HepG2 (cell line): ENCODE measurements at regions not wholly inside any gene's neighbourhood (a gene's known extent, or its start where the extent isn't known, plus 50 kb on each side); places are given as distances from the start of the nearest gene placed in this dataset.
A peak's percentile ranks its signal among the peaks of the same experiment; 100 is the strongest.
"Not testable (repeated sequence)": the region's sequence is repeated elsewhere in the genome, so short reads cannot be mapped to it uniquely, and the experiment has no call there.

Experiments
- ATAC-seq: fragments of 200-7000 bp; cut with Tn5 transposase; 3 replicates; pipeline ENCODE4 v1.9.1; 2020; ENCODE audit warnings: mild to moderate bottlenecking, moderate library complexity
- BruUV-seq: library from RNA; stranded (reverse); fragments of 400-500 nt; replicated peaks from 2 replicates; lab custom pipeline; 2021; lab: Mats Ljungman, UMichigan
- CTCF ChIA-PET: fragments of 300-600 bp; formaldehyde crosslinking; extraction: SDS; loops from one replicate; lab custom pipeline; 2021; ENCODE audit warnings: low total read pairs, inconsistent platforms, low intra/inter-chr PET ratio; lab: Yijun Ruan, JAX
- POLR2A ChIA-PET: fragments of 350-600 bp; sonication (Branson Sonifier 250); formaldehyde crosslinking; loops from one replicate; lab custom pipeline; 2020; ENCODE audit warnings: antibody characterized with exemption, inconsistent platforms; lab: Yijun Ruan, JAX
- DNase-seq: peaks from one replicate; pipeline ENCODE4 v3.0.0-alpha.2; 2015; ENCODE audit warnings: low spot score
- FAIRE-seq: peaks from 3 replicates; lab custom pipeline; 2011; peaks lifted over from hg19 to GRCh38; lab: Jason Lieb, UNC
- H2AFZ ChIP-seq: one replicate; pipeline ENCODE4 v1.6.1; 2011; ENCODE audit warnings: low read length, inconsistent platforms
- H3K27ac ChIP-seq: fragments of 300-600 bp; 3 replicates; pipeline ENCODE4 v1.8.0; 2011; ENCODE audit warnings: mixed run types, mild to moderate bottlenecking, mixed read lengths, low read length, inconsistent platforms; ENCODE audit not compliant: insufficient read depth; ENCODE audit errors: extremely low read length
- H3K27me3 ChIP-seq, 2 experiments: fragments of 200-600 bp in 1 of 2; 2 replicates in 1 of 2; 3 replicates in 1 of 2; pipeline versions ENCODE4 v1.6.0 to v1.8.0; 2011; ENCODE audit warnings: low read length in 2 of 2, mild to moderate bottlenecking in 2 of 2, moderate library complexity in 2 of 2, inconsistent platforms in 1 of 2; ENCODE audit not compliant: insufficient read depth in 2 of 2, control insufficient read depth in 1 of 2
- H3K36me3 ChIP-seq, 2 experiments: fragments of 200-600 bp in 1 of 2; replicated peaks in 1 of 2; 2 replicates in 1 of 2; 3 replicates in 1 of 2; pipeline versions ENCODE4 v1.5.1 to v1.8.0; 2011; ENCODE audit warnings: low read length in 2 of 2, inconsistent platforms in 1 of 2; ENCODE audit not compliant: insufficient read depth in 2 of 2, control insufficient read depth in 1 of 2
- H3K4me1 ChIP-seq: 2 replicates; pipeline ENCODE4 v1.5.1; 2012; ENCODE audit warnings: low read length, inconsistent platforms; ENCODE audit not compliant: insufficient read depth
- H3K4me2 ChIP-seq: 2 replicates; pipeline ENCODE4 v1.6.0; 2011; ENCODE audit warnings: low read depth, low read length, inconsistent platforms
- H3K4me3 ChIP-seq, 3 experiments: fragments of 200-600 bp in 1 of 3; sonication (generic), shearing (Covaris generic) in 1 of 3; replicated peaks in 1 of 3; 2 replicates each; pipeline ENCODE4 v1.5.1; 2011 to 2016; ENCODE audit warnings: low read length in 3 of 3, inconsistent platforms in 2 of 3, low read depth in 2 of 3, mild to moderate bottlenecking in 2 of 3, control low read depth in 1 of 3, mixed read lengths in 1 of 3; ENCODE audit not compliant: insufficient read depth in 1 of 3
- H3K79me2 ChIP-seq: one replicate; pipeline ENCODE4 v1.6.1; 2011; ENCODE audit warnings: low read length, inconsistent platforms; ENCODE audit not compliant: insufficient read depth
- H3K9ac ChIP-seq: 2 replicates; pipeline ENCODE4 v1.6.0; 2011; ENCODE audit warnings: mild to moderate bottlenecking, low read depth, low read length, inconsistent platforms; ENCODE audit not compliant: insufficient read depth
- H3K9me3 ChIP-seq: 2 replicates; pipeline ENCODE4 v1.5.1; 2012; ENCODE audit warnings: mild to moderate bottlenecking, low read length
- H4K20me1 ChIP-seq: 2 replicates; pipeline ENCODE4 v1.6.0; 2011; ENCODE audit warnings: inconsistent platforms, mild to moderate bottlenecking, low read length, moderate library complexity; ENCODE audit not compliant: insufficient read depth
- ARNT2 ChIP-seq: sonication (generic); formaldehyde crosslinking; IDR thresholded peaks from 2 replicates; pipeline ENCODE4 v1.8.0; 2022; ENCODE audit warnings: mild to moderate bottlenecking, low read depth, missing genetic modification reagents, moderate library complexity
- CBX5 ChIP-seq: sonication (generic); formaldehyde crosslinking; IDR thresholded peaks from 2 replicates; pipeline ENCODE4 v1.4.0; 2020; ENCODE audit warnings: missing genetic modification reagents, borderline replicate concordance
- FOXP1 ChIP-seq, 2 experiments: fragments of 450-650 bp in 1 of 2; IDR thresholded peaks; 2 replicates each; pipeline ENCODE4 v1.6.1; 2017 to 2018; ENCODE audit warnings: antibody characterized with exemption in 1 of 2
- MAF1 ChIP-seq: sonication (generic); formaldehyde crosslinking; IDR thresholded peaks from 2 replicates; pipeline ENCODE4 v1.5.0; 2020; ENCODE audit warnings: missing genetic modification reagents, borderline replicate concordance
- MAX ChIP-seq: IDR thresholded peaks from 2 replicates; pipeline ENCODE4 v1.6.1; 2012; ENCODE audit warnings: inconsistent platforms
- SRSF1 ChIP-seq: fragments of 200-400 bp; formaldehyde crosslinking; optimal IDR thresholded peaks from 2 replicates; pipeline ENCODE3; 2017; ENCODE audit warnings: mild to moderate bottlenecking, low read depth, low read length, moderate library complexity
- ZBTB8A ChIP-seq: sonication (generic); formaldehyde crosslinking; IDR thresholded peaks from 2 replicates; pipeline ENCODE4 v1.4.0; 2020; ENCODE audit warnings: mild to moderate bottlenecking, low read depth, missing genetic modification reagents, borderline replicate concordance
- WGBS: methylation state at CpG from one replicate; pipeline ENCODE4 v1.1.6; 2017; ENCODE audit warnings: low lambda C conversion rate; 5-methylcytosine and 5-hydroxymethylcytosine counted together
- in situ Hi-C: cut with HindIII; loops from 2 replicates; pipeline ENCODE4 v1.10.0; 2017; ENCODE audit warnings: low pct_unique_long_range_greater_than_20kb; ENCODE audit not compliant: extremely low pct_ligation_motif_present
- intact Hi-C: fragments of 100-400 bp; cut with micrococcal nuclease; formaldehyde crosslinking; loops from one replicate; pipeline ENCODE4 v1.10.0; 2022; ENCODE audit not compliant: unreplicated experiment

GRCh38 chr6:134539865-134540323, 222.0 kb upstream of the SGK1 start:
- Histone ChIP-seq H2AFZ (no peak overlapping the region), H3K27ac (no peak overlapping the region), H3K27me3 (no peaks in the 10 kb centered on the region), H3K4me3 (no peak overlapping the region), H4K20me1 (no peaks in the 10 kb centered on the region)
- no TSS peak for BruUV-seq
- in situ Hi-C loops = no loop called here
- TF ChIP-seq ZBTB8A (no peak), ARNT2 (CRISPR knock-in tag) (no peak), MAF1 (no peak), SRSF1 (no peak), CBX5 (CRISPR knock-in tag) (no peak), MAX (no peak)
- TF ChIP-seq, all 625 proteins: peak for 0
- no peak overlapping the region for H3K4me2 ChIP-seq
- WGBS = 46% methylated on average over 7 of the region's 7 CpGs
- CTCF ChIA-PET = no interaction called here
- H3K79me2 ChIP-seq = no peaks in the 10 kb centered on the region
- H3K36me3 ChIP-seq = no peaks in the 10 kb centered on the region
- DNase-seq = no peak
- no peak for ATAC-seq
- FAIRE-seq = no peak
- H3K4me1 ChIP-seq = no peaks in the 10 kb centered on the region
- no peaks in the 10 kb centered on the region for H3K9me3 ChIP-seq
- no peak overlapping the region for H3K9ac ChIP-seq
- intact Hi-C loops = no loop called here
- POLR2A ChIA-PET = no interaction called here

DNA sequence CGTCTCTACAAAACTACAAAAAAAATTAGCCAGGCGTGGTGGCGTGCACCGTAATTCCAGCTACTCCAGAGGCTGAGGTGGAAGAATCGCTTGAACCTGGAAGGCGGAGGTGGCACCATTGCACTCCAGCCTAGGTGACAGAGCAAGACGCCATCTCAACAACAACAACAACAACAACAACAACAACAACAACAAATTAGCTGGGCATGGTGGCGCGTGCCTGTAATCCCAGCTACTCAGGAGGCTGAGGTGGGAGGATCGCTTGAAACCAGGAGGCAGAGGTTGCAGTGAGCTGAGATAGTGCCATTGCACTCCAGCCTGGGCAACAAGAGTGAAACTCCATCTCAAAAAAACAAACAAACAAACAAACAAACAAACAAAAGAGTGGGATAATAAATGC, 219.9 kb upstream of the SGK1 start:
- H3K4me2 ChIP-seq; H4K20me1 ChIP-seq; H3K27ac ChIP-seq; H2AFZ ChIP-seq; H3K79me2 ChIP-seq; H3K9me3 ChIP-seq; BruUV-seq; in situ Hi-C loops; H3K9ac ChIP-seq; H3K4me1 ChIP-seq; FAIRE-seq; intact Hi-C loops; POLR2A ChIA-PET; H3K36me3 ChIP-seq; H3K4me3 ChIP-seq; H3K27me3 ChIP-seq; DNase-seq; ATAC-seq; CTCF ChIA-PET; TF ChIP-seq FOXP1 (CRISPR knock-in tag; IDR thresholded peaks at IDR 0.05): not testable (repeated sequence)
- peak; percentile 86 for TF ChIP-seq FOXP1 (IDR thresholded peaks at IDR 0.05)
- 75% methylated on average over 10 of the region's 10 CpGs for WGBS
